ENCODE measurements at regions not wholly inside any gene's neighbourhood (a gene's known extent, or its start where the extent isn't known, plus 50 kb on each side); places are given as distances from the start of the nearest gene placed in this dataset.
"Not testable (repeated sequence)": the region's sequence is repeated elsewhere in the genome, so short reads cannot be mapped to it uniquely, and the experiment has no call there.

- no peak for DNase-seq (ENCODE audit: low read depth in 2 of 2)
These were observed 208.7 kb upstream of the DPYD start for GRCh38 chr1:98129491-98129890.

- no peak for DNase-seq (ENCODE audit: low read depth in 2 of 2)
These were observed 205.9 kb upstream of the DPYD start for GRCh38 chr1:98126740-98127139.

DNA sequence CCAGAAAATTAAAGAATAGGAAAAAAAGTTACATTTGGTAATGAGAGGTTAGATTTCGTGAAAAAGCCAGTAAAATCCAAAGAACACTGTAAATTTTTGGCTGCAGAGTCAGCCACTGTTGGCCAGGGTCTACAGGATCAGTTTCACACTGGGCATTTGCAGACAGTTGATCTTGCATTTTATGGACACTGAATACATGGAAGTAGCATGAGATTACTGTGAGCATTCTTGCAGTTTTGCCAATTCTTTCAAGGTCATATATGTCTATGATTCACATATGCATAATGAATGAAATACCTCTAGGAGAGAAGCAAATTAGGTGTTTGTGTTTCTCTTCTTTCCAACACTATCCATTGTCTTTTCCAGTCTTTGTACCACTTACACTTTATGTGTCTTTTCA lies 200.8 kb upstream of the DPYD start:
- no peak for DNase-seq (ENCODE audit: low read depth in 2 of 2)

DNA sequence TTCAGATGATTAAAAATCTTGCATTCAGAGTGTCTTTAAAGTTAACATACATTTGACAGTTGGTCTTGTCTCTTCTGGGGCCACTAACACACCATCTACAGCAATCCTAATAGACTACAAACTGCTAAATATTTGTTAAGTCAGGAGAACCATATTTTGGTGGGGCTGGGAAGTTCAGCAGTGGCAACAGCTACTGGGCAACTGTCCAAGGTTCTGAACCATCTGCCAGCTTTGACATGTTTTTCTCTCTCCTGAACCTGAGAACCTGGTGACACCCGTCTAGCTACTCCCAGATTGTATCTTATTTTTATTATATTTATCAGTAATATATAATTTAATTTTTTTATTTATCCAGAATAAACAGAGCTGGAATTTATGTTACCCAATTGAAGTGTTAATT lies 199.0 kb upstream of the DPYD start:
- DNase-seq (ENCODE audit: low read depth in 2 of 2): no peak

DNA sequence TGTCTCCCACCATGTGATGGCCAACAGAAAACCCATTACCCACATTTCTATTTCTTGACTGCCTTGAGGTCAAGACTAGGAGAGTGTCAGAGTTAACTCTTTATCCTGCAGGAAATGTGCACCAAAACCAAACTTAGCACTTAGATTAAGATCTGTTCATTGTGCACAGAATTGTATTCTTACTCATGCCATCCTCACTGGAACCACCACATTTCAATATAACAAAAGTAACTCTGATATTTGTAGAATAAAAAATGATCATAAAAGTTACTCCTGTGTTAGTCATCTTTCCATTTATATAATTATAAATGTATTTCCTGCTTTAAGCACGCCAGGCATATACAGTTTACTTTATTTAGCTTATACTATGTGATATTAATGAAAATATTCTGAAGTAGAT lies 193.0 kb upstream of the DPYD start:
- no peak for DNase-seq (ENCODE audit: low read depth in 2 of 2)

GRCh38 chr1:98112626-98113025 lies 191.8 kb upstream of the DPYD start:
- no peak for DNase-seq (ENCODE audit: low read depth in 2 of 2)

DNA sequence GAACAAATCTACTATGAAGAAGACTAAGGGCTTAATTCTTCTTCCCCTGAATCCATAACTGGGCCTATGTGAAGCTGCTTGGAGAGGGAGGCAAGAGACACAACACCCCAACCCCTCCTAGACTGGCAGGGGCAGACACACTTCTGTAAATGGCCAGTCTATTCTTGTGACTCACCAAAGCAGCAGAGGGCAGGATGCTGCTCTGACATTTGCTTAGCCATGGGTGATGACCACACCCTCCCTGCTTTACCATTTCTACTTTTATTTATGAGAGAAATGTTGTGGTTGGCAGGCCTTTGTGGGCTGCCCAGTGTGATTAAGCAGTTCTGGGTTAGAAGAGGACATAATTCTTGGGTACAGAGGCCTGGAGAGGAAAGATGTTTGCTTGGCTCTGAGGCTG lies 189.8 kb upstream of the DPYD start:
- no peak for DNase-seq (ENCODE audit: low read depth in 2 of 2)

DNA sequence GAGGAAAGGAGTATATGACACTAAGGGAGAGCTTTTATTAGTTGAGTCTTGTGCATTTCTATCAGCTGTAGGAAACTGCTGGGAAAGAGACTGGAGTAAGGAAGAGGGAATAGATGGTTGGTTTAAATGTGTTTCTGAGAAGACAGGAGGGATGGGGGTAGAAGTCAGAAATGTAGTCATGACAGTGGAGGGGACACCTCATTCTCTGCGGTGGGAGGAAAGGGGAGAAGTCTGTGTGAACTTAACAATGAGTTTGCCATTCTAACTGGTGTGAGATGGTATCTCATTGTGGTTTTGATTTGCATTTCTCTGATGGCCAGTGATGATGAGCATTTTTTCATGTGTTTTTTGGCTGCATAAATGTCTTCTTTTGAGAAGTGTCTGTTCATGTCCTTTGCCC lies 187.5 kb upstream of the DPYD start:
- DNase-seq (ENCODE audit: low read depth in 2 of 2): not testable (repeated sequence)

DNA sequence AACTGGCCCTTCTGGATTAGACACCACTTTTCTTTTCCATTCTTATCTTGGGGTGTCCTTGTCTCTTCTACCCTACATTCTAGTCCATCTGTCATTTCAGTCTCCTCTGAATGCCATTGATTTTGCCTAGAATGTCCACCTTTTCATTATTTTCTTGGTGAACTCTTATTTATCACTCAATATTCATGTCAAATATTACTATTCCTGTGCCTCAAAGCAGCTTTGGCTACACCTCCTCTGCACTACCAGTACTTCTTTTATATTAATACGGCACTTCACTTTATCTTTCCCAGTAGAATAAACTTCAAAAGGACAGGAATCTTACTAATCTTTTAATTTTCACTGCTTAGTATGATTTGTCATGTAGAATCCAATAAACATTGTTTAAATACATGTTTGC lies 186.4 kb upstream of the DPYD start:
- DNase-seq (ENCODE audit: low read depth in 2 of 2): no peak

DNA sequence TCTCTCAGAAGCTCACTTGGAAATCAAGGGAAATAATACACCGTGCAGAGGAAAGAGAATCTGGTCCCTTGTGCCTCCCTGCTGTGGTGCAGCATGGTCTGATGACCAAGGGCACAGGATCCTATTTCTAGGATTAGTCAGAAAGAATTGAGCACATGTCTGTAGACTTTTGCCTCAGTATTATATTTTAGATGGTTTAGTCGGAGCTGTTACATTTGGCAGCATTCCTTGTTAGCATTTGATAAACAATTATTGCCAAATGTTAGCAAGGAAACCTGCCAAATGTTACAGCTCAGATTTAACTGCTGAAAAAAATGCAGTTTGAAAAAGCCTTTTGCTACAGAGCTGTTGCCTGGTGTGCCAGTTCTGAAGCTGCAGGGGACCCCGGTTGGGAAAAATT lies 183.5 kb upstream of the DPYD start:
- no peak for DNase-seq (ENCODE audit: low read depth in 2 of 2)

DNA sequence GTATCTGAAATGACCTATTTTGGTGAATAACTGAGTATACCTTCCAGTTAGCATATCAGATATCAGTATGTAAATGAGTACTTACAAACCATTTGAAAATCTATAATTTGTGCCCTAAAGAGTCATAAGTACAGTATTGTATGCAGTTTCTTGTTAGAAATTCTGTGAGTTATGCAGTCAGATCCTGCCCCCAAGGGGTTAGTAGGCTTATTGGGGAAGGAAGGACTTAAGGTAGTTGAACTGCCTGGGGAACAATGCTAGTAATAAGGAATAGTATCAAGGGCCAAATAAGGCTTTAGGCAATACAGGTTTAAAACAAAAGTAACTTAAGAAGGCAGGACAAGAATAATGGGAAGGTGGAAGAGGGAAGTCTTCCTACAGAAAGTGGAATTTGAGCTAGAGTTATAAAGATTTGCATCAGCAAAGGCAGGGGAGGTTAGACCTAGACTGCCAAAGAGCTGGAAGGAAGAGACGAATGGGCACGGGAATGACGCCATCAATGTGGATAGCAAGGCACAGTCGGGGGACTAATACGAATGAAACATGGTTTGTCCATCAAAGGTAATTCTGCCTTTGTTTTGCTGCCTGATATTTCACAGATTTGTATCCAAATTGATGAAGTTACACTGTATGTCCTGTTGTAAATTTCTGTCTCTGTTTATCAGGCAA lies 182.9 kb upstream of the DPYD start:
- DNase-seq (ENCODE audit: low read depth in 2 of 2): no peak

GRCh38 chr1:98102345-98103030 lies 181.7 kb upstream of the DPYD start:
- DNase-seq (ENCODE audit: low read depth in 2 of 2): no peak

DNA sequence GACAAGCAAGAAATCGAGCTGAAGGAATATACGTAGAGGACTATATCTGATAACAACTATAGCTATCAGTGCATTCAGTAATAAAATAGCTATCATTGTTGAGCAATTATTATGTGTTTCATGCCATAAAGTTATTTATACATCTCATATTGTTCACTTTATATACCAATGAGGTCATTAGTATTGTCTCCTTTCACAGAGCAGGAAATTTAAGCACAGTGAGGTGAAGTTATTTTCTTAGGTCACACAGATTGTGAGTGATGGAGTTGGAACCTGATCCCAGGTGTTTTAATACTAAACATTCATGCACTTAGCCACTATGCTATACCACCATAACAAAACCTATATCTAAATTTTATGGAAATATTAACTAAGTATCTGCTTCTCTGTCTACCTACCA lies 180.5 kb upstream of the DPYD start:
- no peak for DNase-seq (ENCODE audit: low read depth in 2 of 2)

DNA sequence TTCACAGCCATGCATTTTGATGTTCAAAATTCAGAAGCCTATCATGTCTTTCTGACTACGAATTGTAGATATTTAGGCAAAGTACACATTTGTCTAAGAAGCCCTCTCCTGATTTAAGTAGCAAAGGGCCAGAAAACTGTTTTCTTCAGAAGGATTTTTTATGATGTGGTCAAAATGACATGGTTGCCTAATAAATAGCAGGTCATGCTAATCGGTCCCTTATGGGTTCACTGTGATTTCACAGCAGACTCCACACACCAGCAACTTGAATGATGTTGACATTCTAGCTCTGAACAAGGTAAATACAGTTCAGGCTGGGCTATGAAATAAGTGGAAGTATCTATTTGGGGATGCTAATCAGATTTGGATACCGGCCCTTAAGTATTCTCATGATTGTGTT lies 178.7 kb upstream of the DPYD start:
- DNase-seq (ENCODE audit: low read depth in 2 of 2): no peak

GRCh38 chr1:98098473-98098872 lies 177.6 kb upstream of the DPYD start:
- no peak for DNase-seq (ENCODE audit: low read depth in 2 of 2)

- no peak for DNase-seq (ENCODE audit: low read depth in 2 of 2)
These were observed 169.5 kb upstream of the DPYD start for GRCh38 chr1:98090351-98090750.

DNA sequence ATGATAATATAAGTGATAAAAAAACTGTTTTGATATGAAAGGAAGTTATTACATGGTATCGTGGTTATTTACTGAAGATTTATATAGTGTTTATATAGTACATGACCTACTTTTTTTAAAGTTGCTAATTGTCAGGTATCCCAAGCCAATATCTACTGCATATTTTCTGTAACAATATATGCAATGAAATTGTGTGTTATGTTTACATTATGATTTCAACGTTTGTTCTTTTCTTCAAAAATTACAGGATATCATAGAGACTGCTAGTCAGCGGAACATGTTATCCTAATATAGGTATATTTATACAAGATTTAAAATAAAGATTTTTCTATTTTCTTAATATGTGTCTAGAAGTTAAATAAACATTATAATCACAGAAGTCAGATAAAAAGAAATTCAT lies 167.5 kb upstream of the DPYD start:
- no peak for DNase-seq (ENCODE audit: low read depth in 2 of 2)

DNA sequence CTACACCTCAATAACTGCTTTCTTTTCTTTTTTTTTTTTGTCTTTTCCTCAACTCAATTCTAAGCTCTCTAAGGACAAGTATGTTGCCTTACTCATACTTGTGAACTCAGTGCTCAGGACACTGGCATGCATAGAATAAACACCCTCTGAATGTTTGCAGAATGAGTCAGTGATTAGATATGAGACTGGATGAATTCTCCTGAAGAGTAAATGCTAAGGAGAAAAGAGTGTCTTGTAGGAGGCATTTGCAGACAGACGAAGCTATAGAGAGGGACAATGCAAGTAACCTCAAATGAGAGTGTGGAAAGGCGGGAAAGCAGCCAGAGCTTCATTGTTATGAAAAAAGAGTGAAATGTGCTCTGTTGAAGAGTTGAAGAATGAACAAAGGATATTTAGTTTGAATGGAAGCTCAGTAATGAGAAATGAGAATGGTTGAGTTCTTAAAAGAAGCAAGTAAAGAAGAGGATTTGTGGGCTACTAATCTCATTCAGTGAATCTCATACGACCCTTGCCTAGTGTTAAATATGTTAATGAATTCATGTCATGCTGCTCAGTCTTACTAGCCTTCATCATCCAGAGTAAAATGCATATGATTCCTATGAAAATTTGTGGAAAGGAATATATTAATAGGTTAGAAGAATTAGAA lies 166.1 kb upstream of the DPYD start:
- no peak for DNase-seq (ENCODE audit: low read depth in 2 of 2)

- DNase-seq (ENCODE audit: low read depth in 2 of 2): no peak
These were observed 165.3 kb upstream of the DPYD start for GRCh38 chr1:98086156-98086555.

- DNase-seq (ENCODE audit: low read depth in 2 of 2): no peak
These were observed 163.4 kb upstream of the DPYD start for GRCh38 chr1:98084188-98084587.

- no peak for DNase-seq (ENCODE audit: low read depth in 2 of 2)
These were observed 161.1 kb upstream of the DPYD start for GRCh38 chr1:98081944-98082343.

DNA sequence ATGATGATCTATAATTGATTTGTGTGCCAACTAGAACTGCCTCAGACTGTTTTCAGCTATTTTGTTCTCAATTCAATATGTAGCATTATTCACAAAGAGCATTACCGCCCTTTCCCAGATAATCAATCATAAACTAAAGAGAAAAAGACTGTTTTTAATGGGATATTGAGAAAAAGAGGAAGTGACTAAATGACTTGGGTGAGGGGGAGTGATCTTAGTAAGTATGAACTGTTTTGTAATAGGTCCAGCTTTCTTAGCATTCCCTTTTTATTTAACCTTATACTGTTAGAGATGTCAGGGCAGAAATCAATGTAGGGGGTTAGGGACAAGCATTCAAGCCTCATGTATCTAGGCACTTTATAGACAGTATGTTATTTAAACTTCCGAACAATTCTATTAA lies 157.8 kb upstream of the DPYD start:
- no peak for DNase-seq (ENCODE audit: low read depth in 2 of 2)

GRCh38 chr1:98077691-98078090 lies 156.9 kb upstream of the DPYD start:
- DNase-seq (ENCODE audit: low read depth in 2 of 2): no peak

All from stimulated activated CD4-positive, alpha-beta T cell treated with anti-CD3 and anti-CD28 coated beads, Interleukin-12 subunit alpha, Interleukin-12 subunit beta, amount 100 ng/mL, for 24 hours (primary cell).